SK-N-SH (cell line): ENCODE measurements at regions not wholly inside any gene's neighbourhood (a gene's known extent, or its start where the extent isn't known, plus 50 kb on each side); places are given as distances from the start of the nearest gene placed in this dataset.

Experiments
- CHD2 ChIP-seq: fragments of 150-350 bp; IDR thresholded peaks from 2 replicates; pipeline ENCODE4 v1.6.1; 2018; ENCODE audit warnings: low read length; ENCODE audit not compliant: partially characterized antibody
- ELF1 ChIP-seq: IDR thresholded peaks from 2 replicates; pipeline ENCODE4 v1.4.0; 2012
- EP300 ChIP-seq, 2 experiments: IDR thresholded peaks; 2 replicates each; pipeline versions ENCODE4 v1.4.0 to v1.6.1; 2012; ENCODE audit warnings: borderline replicate concordance in 1 of 2, low read depth in 1 of 2, low read length in 1 of 2
- POLR2AphosphoS5 ChIP-seq: IDR thresholded peaks from 2 replicates; pipeline ENCODE4 v1.6.1; 2012; ENCODE audit warnings: low read depth, low read length
- RAD21 ChIP-seq: IDR thresholded peaks from 2 replicates; pipeline ENCODE4 v1.6.1; 2012; ENCODE audit warnings: mild to moderate bottlenecking, low read length
- REST ChIP-seq: IDR thresholded peaks from 2 replicates; pipeline ENCODE4 v1.6.1; 2012; ENCODE audit warnings: mild to moderate bottlenecking, low read depth, low read length, moderate library complexity
- RFX5 ChIP-seq: IDR thresholded peaks from 2 replicates; pipeline ENCODE4 v1.6.1; 2012; ENCODE audit warnings: mild to moderate bottlenecking, improper control_type of control experiment, low read length
- SIN3A ChIP-seq: IDR thresholded peaks from 2 replicates; pipeline ENCODE4 v1.6.1; 2012; ENCODE audit warnings: low read depth, mild to moderate bottlenecking, low read length, moderate library complexity, borderline replicate concordance
- USF2 ChIP-seq: fragments of 150-350 bp; IDR thresholded peaks from 2 replicates; pipeline ENCODE4 v1.6.1; 2017; ENCODE audit warnings: antibody characterized with exemption, low read length, low read depth, borderline replicate concordance
- TF ChIP-seq, protein P1 (sequence below): fragments of 200-600 bp; sonication (generic); IDR thresholded peaks from 2 replicates; pipeline ENCODE4 v1.6.1; 2017; ENCODE audit warnings: antibody characterized with exemption, mild to moderate bottlenecking, moderate library complexity
- TF ChIP-seq, protein P2 (sequence below): IDR thresholded peaks from 2 replicates; pipeline ENCODE4 v1.4.0; 2012; ENCODE audit warnings: low read depth
- TF ChIP-seq, protein P3 (sequence below): fragments of 150-350 bp; IDR thresholded peaks from 2 replicates; pipeline ENCODE4 v1.6.1; 2016; ENCODE audit warnings: mild to moderate bottlenecking, low read depth, low read length

- TF ChIP-seq ELF1: no peak
- TF ChIP-seq, protein P1, sequence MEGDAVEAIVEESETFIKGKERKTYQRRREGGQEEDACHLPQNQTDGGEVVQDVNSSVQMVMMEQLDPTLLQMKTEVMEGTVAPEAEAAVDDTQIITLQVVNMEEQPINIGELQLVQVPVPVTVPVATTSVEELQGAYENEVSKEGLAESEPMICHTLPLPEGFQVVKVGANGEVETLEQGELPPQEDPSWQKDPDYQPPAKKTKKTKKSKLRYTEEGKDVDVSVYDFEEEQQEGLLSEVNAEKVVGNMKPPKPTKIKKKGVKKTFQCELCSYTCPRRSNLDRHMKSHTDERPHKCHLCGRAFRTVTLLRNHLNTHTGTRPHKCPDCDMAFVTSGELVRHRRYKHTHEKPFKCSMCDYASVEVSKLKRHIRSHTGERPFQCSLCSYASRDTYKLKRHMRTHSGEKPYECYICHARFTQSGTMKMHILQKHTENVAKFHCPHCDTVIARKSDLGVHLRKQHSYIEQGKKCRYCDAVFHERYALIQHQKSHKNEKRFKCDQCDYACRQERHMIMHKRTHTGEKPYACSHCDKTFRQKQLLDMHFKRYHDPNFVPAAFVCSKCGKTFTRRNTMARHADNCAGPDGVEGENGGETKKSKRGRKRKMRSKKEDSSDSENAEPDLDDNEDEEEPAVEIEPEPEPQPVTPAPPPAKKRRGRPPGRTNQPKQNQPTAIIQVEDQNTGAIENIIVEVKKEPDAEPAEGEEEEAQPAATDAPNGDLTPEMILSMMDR: no peak
- TF ChIP-seq SIN3A: no peak
- TF ChIP-seq RFX5: no peak
- no peak for TF ChIP-seq CHD2
- TF ChIP-seq, protein P2, sequence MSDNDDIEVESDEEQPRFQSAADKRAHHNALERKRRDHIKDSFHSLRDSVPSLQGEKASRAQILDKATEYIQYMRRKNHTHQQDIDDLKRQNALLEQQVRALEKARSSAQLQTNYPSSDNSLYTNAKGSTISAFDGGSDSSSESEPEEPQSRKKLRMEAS: no peak
- no peak for TF ChIP-seq USF2
- TF ChIP-seq POLR2AphosphoS5: no peak
- TF ChIP-seq REST: no peak
- TF ChIP-seq RAD21: no peak
- no peak for TF ChIP-seq EP300 (IDR thresholded peaks at IDR 0.05; ENCODE audit: borderline replicate concordance in 1 of 2, low read depth in 1 of 2, low read length in 1 of 2)
- TF ChIP-seq, protein P3, sequence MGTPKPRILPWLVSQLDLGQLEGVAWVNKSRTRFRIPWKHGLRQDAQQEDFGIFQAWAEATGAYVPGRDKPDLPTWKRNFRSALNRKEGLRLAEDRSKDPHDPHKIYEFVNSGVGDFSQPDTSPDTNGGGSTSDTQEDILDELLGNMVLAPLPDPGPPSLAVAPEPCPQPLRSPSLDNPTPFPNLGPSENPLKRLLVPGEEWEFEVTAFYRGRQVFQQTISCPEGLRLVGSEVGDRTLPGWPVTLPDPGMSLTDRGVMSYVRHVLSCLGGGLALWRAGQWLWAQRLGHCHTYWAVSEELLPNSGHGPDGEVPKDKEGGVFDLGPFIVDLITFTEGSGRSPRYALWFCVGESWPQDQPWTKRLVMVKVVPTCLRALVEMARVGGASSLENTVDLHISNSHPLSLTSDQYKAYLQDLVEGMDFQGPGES: no peak
Measured at GRCh38 chr16:26583803-26584202, 482.9 kb upstream of the C16orf82 start.
